Epidermal melanocyte (primary cell): ENCODE measurements at regions not wholly inside any gene's neighbourhood (a gene's known extent, or its start where the extent isn't known, plus 50 kb on each side); places are given as distances from the start of the nearest gene placed in this dataset.
A peak's percentile ranks its signal among the peaks of the same experiment; 100 is the strongest.
"Not testable (repeated sequence)": the region's sequence is repeated elsewhere in the genome, so short reads cannot be mapped to it uniquely, and the experiment has no call there.

ENCODE experiments used
- DNase-seq: peaks from one replicate; pipeline ENCODE4 v3.0.0; 2011; ENCODE audit warnings: low spot score; ENCODE audit not compliant: insufficient read length

DNA sequence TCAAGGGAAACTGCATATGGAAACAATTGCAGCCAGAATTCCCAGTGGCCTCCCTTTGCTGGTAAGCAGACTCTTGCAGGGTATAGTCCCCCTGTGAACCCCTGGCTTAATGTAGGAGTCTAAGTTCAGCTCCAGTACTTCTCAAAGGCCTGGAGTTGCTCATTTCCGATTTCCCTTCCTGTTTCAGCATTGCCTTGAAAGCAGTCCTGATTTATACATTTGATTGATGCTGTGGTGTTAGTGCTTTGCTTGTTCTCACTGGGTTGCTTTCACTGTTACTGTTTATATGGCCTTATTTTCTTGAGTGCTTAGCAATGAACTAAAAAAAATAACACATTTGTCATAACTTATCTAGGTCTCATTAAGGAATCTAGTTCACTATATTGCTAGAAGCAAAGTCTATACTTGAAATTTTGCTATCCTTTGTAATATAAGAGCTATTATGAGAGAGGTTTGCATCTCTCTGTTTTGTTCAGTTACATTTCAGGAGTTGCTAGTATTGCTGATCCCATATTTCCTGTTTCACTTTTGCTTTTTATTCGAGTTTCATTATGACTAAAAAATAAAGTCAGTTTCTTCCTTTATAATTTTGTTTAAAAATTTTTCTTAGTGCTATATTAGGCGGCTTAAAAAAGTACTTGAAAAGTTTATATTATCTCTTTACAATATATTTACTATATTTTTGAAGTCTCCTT lies 122.4 kb upstream of the NMUR2 start:
- no peak for DNase-seq

- no peak for DNase-seq
Observed at GRCh38 chr5:152529440-152529839, 124.4 kb upstream of the NMUR2 start.

DNA sequence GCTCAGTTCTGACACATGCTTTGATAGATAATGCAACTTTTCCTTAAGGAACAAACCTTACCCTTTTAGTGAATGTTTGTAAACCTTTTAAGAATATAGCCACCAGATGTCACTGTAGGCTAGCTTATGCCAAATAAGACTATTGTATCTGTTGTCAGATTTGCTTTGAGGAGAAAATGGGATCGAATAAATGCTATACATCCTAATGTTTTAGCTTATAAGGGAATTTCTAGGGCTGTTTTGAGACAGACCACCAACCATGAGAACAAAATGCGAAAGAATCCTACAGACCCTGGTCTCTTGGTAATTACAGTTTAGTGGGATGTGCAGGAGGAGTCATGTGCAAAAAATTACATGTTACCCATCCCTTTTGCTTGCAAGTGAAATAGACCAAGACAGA lies 127.6 kb upstream of the NMUR2 start:
- peak; percentile 67 for DNase-seq

- DNase-seq, result no peak
Observed at GRCh38 chr5:152534641-152535040, 129.6 kb upstream of the NMUR2 start.

GRCh38 chr5:152542741-152543140 lies 137.7 kb upstream of the NMUR2 start:
- DNase-seq, result no peak

DNA sequence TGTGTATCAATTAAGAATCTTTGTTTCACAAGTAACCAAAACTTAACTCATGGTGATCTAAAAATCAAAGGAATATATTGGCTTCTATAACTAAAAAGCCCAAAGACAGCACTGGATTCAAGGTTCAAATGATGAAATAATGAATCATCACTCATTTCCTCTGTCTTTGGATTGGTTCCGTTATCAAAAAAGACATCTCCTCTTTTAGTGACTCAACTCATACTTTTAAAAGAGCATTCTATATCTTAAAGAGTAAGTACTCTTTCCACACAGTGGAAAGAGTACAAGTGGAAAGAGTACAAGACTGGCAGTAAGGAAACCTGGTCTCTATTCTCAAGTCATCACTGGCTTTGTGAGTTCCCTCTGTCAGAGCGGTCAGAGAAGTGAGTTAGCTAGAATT lies 141.4 kb upstream of the NMUR2 start:
- no peak for DNase-seq

DNA sequence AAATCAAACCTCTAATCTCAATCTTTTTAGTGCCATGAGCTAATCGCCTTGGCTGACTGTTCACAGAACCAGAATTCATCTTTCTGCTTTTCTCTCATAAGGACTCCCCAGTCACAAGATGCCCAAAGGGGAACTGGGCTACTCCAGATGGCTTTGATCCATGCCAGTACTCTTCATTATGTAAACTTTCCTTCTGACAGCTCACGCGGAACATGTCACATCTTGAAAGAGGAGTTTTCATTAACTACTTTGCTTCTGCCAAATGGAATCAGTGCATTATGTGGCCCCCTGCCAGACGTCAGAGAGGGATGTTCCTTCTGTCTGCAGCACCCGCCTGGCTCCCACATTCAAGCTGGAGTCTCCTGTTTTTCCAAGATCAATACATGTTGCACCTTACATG lies 142.1 kb upstream of the NMUR2 start:
- DNase-seq, result no peak

DNA sequence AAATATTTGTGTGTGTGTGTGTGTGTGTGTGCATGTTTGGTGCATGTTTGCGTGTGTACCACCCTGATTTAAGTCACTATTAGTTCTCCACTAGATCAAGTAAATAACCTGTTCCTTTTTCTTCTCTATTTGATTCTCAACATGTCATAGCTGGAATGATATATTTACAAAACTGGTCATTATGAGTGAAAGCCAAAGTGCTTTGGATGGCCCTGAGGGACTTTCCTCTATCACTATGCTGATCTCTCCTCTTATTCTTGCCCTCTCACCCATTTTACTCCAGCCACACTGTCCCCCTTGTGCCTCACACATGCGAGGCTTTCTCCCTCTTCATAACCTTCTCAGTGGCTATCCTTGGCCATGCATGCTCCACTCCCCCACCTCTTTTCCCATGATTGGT lies 144.6 kb upstream of the NMUR2 start:
- DNase-seq, result no peak

DNA sequence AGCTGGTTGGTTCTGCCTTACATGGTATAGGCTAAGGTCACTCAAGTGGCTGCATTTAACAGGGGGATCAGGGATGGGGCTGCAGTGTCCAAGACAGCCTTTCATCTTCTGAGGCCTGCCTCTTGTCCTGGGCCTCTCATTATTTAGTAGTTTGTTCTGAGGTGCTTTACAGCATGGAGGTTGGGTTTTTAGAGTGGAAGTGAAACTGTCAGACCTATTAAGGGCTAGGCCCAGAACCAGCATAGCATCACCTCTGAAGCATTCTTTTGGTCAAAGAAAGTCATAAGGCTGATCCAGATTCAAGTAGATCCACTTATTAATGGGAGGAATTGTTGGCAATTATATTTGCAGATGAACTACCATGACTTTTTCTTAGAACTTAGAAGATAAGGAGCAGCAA lies 146.0 kb upstream of the NMUR2 start:
- no peak for DNase-seq

DNA sequence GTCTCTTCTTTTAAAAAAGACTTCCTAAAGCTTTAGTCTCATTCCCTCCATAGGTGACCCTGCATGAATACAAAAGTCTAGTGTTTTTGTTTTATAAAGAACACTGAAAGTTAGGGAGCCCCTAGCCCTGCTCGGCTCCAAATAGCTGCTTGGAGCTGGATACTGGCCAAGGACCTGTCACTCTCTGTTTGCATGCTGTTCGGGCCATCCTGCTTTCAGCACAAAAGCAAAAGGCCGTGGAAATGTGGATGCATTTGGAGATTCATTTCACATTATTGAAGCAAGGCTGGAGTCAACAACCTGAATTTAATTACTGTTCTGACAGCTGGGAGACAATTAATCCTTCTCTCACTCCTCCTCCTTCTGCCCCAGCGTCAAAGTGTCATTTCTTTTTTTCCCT lies 151.7 kb upstream of the NMUR2 start:
- no peak for DNase-seq

GRCh38 chr5:152560512-152561137 lies 155.5 kb upstream of the NMUR2 start:
- DNase-seq, result peak; percentile 35

GRCh38 chr5:152568016-152568415 lies 162.9 kb upstream of the NMUR2 start:
- no peak for DNase-seq

DNA sequence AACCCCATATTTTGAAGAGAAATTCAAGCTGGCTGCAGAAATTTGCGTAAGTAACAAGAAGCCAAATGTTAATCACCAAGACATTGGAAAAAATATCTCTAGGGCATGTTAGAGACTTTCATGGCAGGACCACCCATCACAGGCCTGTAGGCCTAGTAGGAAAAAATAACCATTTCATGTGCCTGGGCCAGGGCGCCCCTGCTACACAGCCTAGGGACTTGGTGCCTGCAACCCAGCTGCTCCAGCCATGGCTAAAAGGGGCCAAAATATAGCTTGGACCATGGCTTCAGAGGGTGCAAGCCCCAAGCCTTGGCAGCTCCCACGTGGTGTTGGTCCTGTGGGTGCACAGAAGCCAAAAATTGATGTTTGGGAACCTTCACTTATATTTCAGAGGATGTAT lies 167.7 kb upstream of the NMUR2 start:
- no peak for DNase-seq

DNA sequence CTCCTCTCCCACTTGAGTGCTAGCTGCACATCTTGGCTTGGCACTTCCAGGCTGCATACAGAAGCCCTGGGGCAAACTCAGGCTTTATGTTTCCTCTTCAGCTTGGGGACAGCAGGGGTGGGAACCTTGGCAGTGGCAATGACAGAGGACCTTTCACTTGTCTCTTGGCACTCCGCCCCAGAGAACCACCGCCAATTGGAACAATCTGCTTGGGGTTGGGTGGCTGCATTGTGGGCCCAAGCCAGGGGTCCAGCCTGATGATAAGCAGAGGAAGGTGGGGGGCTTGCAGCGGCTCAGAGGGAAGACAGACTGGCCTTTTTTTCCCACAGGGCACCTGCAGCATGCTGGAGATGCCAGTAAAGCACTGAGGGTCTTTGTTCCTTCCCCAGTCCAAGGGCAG lies 179.0 kb upstream of the NMUR2 start:
- no peak for DNase-seq

DNA sequence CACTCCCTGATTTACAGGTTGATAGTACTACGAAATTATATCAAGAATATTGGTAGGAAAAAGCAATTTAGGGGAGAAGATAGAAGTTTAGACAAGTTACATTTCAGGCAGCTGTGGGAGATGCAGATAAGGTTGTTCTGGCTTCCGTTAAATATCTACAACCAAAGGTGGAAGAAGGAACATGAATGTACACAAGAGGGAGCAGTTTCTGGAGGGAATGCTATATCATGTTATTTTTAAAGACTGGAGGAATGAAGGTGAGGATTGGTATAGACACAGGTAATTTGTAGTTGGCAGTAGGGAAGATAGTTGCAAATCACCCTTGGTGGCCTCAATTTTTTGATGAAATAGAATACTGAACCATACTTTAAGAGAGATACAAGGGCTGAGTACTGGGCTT lies 187.3 kb upstream of the NMUR2 start:
- no peak for DNase-seq

GRCh38 chr5:152593388-152593787 lies 188.3 kb upstream of the NMUR2 start:
- no peak for DNase-seq

DNA sequence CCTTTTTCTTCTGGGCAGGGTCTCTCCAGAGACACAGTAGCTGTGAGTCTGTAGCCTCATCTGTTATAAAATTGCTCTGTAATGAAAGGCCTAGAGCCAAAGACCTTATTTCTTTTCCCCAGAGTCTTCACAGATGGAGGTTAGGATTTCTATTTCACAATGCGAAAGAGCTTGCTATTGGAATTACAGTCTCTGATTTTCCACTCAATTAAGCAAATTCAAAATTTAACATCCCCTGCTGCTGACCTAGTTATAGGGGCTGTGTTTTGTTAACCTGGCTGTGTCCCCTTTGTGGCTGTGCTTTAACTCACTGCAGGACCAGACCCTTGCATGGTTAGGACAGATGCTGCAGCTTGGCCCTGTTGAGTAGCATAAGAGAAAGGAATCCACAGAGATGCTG lies 190.3 kb upstream of the NMUR2 start:
- no peak for DNase-seq

GRCh38 chr5:152599096-152599495 lies 194.0 kb upstream of the NMUR2 start:
- no peak for DNase-seq

GRCh38 chr5:152601806-152602732 lies 197.0 kb upstream of the NMUR2 start:
- no peak for DNase-seq

- not testable (repeated sequence) for DNase-seq
Observed at GRCh38 chr5:152606050-152606449, 201.0 kb upstream of the NMUR2 start.

- DNase-seq, result no peak
Observed at GRCh38 chr5:152606776-152607364, 201.8 kb upstream of the NMUR2 start.
